ENCODE measurements at regions not wholly inside any gene's neighbourhood (a gene's known extent, or its start where the extent isn't known, plus 50 kb on each side); places are given as distances from the start of the nearest gene placed in this dataset.

- no peak overlapping the region for H3K4me3 ChIP-seq (ENCODE audit: low read depth, low read length)
- H3K27me3 ChIP-seq (replicated peaks): no peaks in the 10 kb centered on the region
- no peak for DNase-seq
- H3K36me3 ChIP-seq (replicated peaks): peaks cover 8% of the 10 kb centered on the region
- in situ Hi-C loops (cut with HindIII; ENCODE audit: low pct_ligation_motif_present, low sequenced_read_pairs): no loop called here
- H3K27ac ChIP-seq: no peak overlapping the region
- no peak for TF ChIP-seq CTCF (IDR thresholded peaks at IDR 0.05; ENCODE audit: low read depth, low read length, missing control alignments)
These were observed 92.6 kb downstream of the BLTP1 start for GRCh38 chr4:122244764-122245163.

- no peak overlapping the region for H3K4me3 ChIP-seq (ENCODE audit: low read depth, low read length)
- in situ Hi-C loops (cut with HindIII; ENCODE audit: low pct_ligation_motif_present, low sequenced_read_pairs): no loop called here
- peaks cover 12% of the 10 kb centered on the region for H3K36me3 ChIP-seq (replicated peaks)
- no peaks in the 10 kb centered on the region for H3K27me3 ChIP-seq (replicated peaks)
- no peak for TF ChIP-seq CTCF (IDR thresholded peaks at IDR 0.05; ENCODE audit: low read depth, low read length, missing control alignments)
- DNase-seq: no peak
- H3K27ac ChIP-seq: no peak overlapping the region
These were observed 94.4 kb downstream of the BLTP1 start for GRCh38 chr4:122246551-122246950.

- H3K27ac ChIP-seq: no peak overlapping the region
- TF ChIP-seq CTCF (IDR thresholded peaks at IDR 0.05; ENCODE audit: low read depth, low read length, missing control alignments): no peak
- H3K4me3 ChIP-seq (ENCODE audit: low read depth, low read length): no peak overlapping the region
- H3K36me3 ChIP-seq (replicated peaks): peaks cover 18% of the 10 kb centered on the region
- in situ Hi-C loops (cut with HindIII; ENCODE audit: low pct_ligation_motif_present, low sequenced_read_pairs): no loop called here
- H3K27me3 ChIP-seq (replicated peaks): no peaks in the 10 kb centered on the region
- no peak for DNase-seq
These were observed 97.2 kb downstream of the BLTP1 start for GRCh38 chr4:122249357-122249756.

GRCh38 chr4:122252584-122252983 is 100.5 kb downstream of the BLTP1 start:
- TF ChIP-seq CTCF (IDR thresholded peaks at IDR 0.05; ENCODE audit: low read depth, low read length, missing control alignments): no peak

GRCh38 chr4:122259849-122260248 is 107.7 kb downstream of the BLTP1 start:
- peaks cover 23% of the 10 kb centered on the region for H3K36me3 ChIP-seq (replicated peaks)
- in situ Hi-C loops (cut with HindIII; ENCODE audit: low pct_ligation_motif_present, low sequenced_read_pairs): no loop called here
- no peak overlapping the region for H3K4me3 ChIP-seq (ENCODE audit: low read depth, low read length)
- no peaks in the 10 kb centered on the region for H3K27me3 ChIP-seq (replicated peaks)
- DNase-seq: no peak
- H3K27ac ChIP-seq: no peak overlapping the region
- no peak for TF ChIP-seq CTCF (IDR thresholded peaks at IDR 0.05; ENCODE audit: low read depth, low read length, missing control alignments)

More at GRCh38 chr4:122252584-122252983, 100.5 kb downstream of the BLTP1 start:
- peaks cover 26% of the 10 kb centered on the region for H3K36me3 ChIP-seq (replicated peaks)
- no peak overlapping the region for H3K4me3 ChIP-seq (ENCODE audit: low read depth, low read length)
- H3K27ac ChIP-seq: no peak overlapping the region
- in situ Hi-C loops (cut with HindIII; ENCODE audit: low pct_ligation_motif_present, low sequenced_read_pairs): no loop called here
- DNase-seq: no peak
- no peaks in the 10 kb centered on the region for H3K27me3 ChIP-seq (replicated peaks)

- peaks cover 8% of the 10 kb centered on the region for H3K36me3 ChIP-seq (replicated peaks)
- no peak overlapping the region for H3K4me3 ChIP-seq (ENCODE audit: low read depth, low read length)
- in situ Hi-C loops (cut with HindIII; ENCODE audit: low pct_ligation_motif_present, low sequenced_read_pairs): no loop called here
- no peak for TF ChIP-seq CTCF (IDR thresholded peaks at IDR 0.05; ENCODE audit: low read depth, low read length, missing control alignments)
- no peaks in the 10 kb centered on the region for H3K27me3 ChIP-seq (replicated peaks)
- no peak for DNase-seq
- no peak overlapping the region for H3K27ac ChIP-seq
These were observed 102.5 kb upstream of the ADAD1 start for GRCh38 chr4:122276359-122276758.
